DND-41 (cell line): ENCODE measurements at regions not wholly inside any gene's neighbourhood (a gene's known extent, or its start where the extent isn't known, plus 50 kb on each side); places are given as distances from the start of the nearest gene placed in this dataset.

Source experiments
- ATAC-seq: fragments of 200-7000 bp; cut with Tn5 transposase; 3 replicates; pipeline ENCODE4 v1.9.1; 2021; ENCODE audit warnings: low read depth; ENCODE audit not compliant: insufficient read depth
- DNase-seq: peaks from one replicate; pipeline ENCODE4 v3.0.0-alpha.2; 2020
- H2AFZ ChIP-seq: 2 replicates; pipeline ENCODE4 v1.6.0; 2012; ENCODE audit warnings: low read depth, low read length
- H3K27ac ChIP-seq: 2 replicates; pipeline ENCODE4 v1.5.1; 2012; ENCODE audit warnings: low read length, inconsistent platforms
- H3K27me3 ChIP-seq: fragments of 200-600 bp; sonication (generic); 2 replicates; pipeline ENCODE4 v1.6.0; 2012; ENCODE audit warnings: low read length, mild to moderate bottlenecking, inconsistent platforms; ENCODE audit not compliant: insufficient read depth, poor library complexity
- H3K36me3 ChIP-seq: 2 replicates; pipeline ENCODE4 v1.5.1; 2012; ENCODE audit warnings: low read length, inconsistent platforms; ENCODE audit not compliant: insufficient read depth
- H3K4me1 ChIP-seq: 2 replicates; pipeline ENCODE4 v1.5.1; 2012; ENCODE audit warnings: mild to moderate bottlenecking, low read length; ENCODE audit not compliant: insufficient read depth
- H3K4me2 ChIP-seq: 2 replicates; pipeline ENCODE4 v1.6.0; 2012; ENCODE audit warnings: mild to moderate bottlenecking, moderate library complexity, low read length, inconsistent platforms; ENCODE audit not compliant: insufficient read depth
- H3K4me3 ChIP-seq, 2 experiments: fragments of 200-600 bp in 1 of 2; shearing (Covaris generic) in 1 of 2; 2 replicates each; pipeline ENCODE4 v1.5.1; 2012 to 2016; ENCODE audit warnings: inconsistent platforms in 2 of 2, low read length in 2 of 2, mild to moderate bottlenecking in 2 of 2, low read depth in 1 of 2, moderate library complexity in 1 of 2
- H3K79me2 ChIP-seq: 2 replicates; pipeline ENCODE4 v1.6.0; 2012; ENCODE audit warnings: low read length, inconsistent platforms; ENCODE audit not compliant: insufficient read depth
- H3K9ac ChIP-seq: 2 replicates; pipeline ENCODE4 v1.6.0; 2012; ENCODE audit warnings: low read depth, mild to moderate bottlenecking, inconsistent platforms, low read length, moderate library complexity
- H3K9me3 ChIP-seq: 2 replicates; pipeline ENCODE4 v1.5.1; 2012; ENCODE audit warnings: low read length, moderate library complexity, mild to moderate bottlenecking, inconsistent platforms; ENCODE audit not compliant: insufficient read depth, severe bottlenecking
- H4K20me1 ChIP-seq: 2 replicates; pipeline ENCODE4 v1.6.0; 2012; ENCODE audit warnings: low read length; ENCODE audit not compliant: insufficient read depth
- EZH2 ChIP-seq: IDR thresholded peaks from 3 replicates; pipeline ENCODE4 v1.6.1; 2012; ENCODE audit warnings: borderline replicate concordance, low read depth, mild to moderate bottlenecking, moderate library complexity, low read length, inconsistent platforms; ENCODE audit not compliant: severe bottlenecking
- TF ChIP-seq, protein P1 (sequence below): IDR thresholded peaks from 2 replicates; pipeline ENCODE4 v1.5.1; 2012; ENCODE audit warnings: borderline replicate concordance, low read length, moderate library complexity, mild to moderate bottlenecking; ENCODE audit not compliant: poor library complexity, severe bottlenecking; ENCODE audit errors: extremely low read depth

DNA sequence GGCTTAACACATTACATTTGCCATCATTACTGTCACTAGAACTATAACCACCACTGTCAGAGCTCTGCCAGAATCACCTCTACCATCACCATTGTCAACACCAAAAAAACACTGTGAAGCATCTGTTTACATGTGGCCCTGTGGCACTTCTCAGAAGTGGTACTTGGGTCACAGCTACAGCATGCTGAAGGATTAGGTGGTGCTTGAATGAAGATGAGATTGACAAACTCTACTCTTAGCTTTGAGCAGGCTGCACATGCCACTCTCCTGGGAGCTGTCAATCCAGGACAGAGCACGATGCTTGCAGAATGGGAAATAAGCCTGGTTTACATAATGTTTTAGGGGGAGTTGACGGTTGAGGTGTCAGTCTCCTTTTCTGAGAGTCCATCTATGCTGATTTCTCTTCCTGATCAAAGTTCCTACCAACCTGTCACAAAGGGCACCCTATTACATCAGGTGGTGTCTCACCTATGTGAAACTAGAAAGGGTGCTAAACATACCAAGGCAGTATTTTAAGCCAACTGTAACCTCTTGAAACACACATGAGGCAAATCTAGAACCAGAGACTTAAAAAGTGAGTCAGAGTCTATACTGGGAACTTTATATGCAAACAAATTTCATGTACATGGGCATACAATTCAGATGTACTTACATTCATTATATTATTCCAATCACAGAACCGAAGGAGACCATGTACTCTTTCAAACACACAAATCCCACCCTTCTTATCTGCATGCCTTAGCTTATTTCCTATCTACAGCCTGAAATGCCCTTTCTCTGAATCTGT lies 258.7 kb downstream of the EMP1 start:
- no peak for ATAC-seq
- TF ChIP-seq, protein P1, sequence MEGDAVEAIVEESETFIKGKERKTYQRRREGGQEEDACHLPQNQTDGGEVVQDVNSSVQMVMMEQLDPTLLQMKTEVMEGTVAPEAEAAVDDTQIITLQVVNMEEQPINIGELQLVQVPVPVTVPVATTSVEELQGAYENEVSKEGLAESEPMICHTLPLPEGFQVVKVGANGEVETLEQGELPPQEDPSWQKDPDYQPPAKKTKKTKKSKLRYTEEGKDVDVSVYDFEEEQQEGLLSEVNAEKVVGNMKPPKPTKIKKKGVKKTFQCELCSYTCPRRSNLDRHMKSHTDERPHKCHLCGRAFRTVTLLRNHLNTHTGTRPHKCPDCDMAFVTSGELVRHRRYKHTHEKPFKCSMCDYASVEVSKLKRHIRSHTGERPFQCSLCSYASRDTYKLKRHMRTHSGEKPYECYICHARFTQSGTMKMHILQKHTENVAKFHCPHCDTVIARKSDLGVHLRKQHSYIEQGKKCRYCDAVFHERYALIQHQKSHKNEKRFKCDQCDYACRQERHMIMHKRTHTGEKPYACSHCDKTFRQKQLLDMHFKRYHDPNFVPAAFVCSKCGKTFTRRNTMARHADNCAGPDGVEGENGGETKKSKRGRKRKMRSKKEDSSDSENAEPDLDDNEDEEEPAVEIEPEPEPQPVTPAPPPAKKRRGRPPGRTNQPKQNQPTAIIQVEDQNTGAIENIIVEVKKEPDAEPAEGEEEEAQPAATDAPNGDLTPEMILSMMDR: no peak
- no peak for TF ChIP-seq EZH2

GRCh38 chr12:13452955-13453570 lies 256.5 kb downstream of the EMP1 start:
- Histone ChIP-seq H3K9me3 (no peaks in the 10 kb centered on the region), H3K27ac (no peak overlapping the region), H3K9ac (no peak overlapping the region), H2AFZ (no peak overlapping the region), H3K36me3 (no peaks in the 10 kb centered on the region), H3K4me2 (no peak overlapping the region), H3K4me1 (no peaks in the 10 kb centered on the region), H3K27me3 (no peaks in the 10 kb centered on the region), H3K79me2 (no peaks in the 10 kb centered on the region), H3K4me3 (no peak overlapping the region), H4K20me1 (no peaks in the 10 kb centered on the region)
- TF ChIP-seq, protein P1: no peak
- DNase-seq: no peak
- no peak for ATAC-seq

More for the DNA sequence above, 258.7 kb downstream of the EMP1 start:
- Histone ChIP-seq H3K9ac (no peak overlapping the region), H2AFZ (no peak overlapping the region), H3K4me2 (no peak overlapping the region), H3K4me3 (no peak overlapping the region), H3K4me1 (no peaks in the 10 kb centered on the region), H3K9me3 (no peaks in the 10 kb centered on the region), H3K36me3 (no peaks in the 10 kb centered on the region), H4K20me1 (no peaks in the 10 kb centered on the region), H3K27me3 (no peaks in the 10 kb centered on the region), H3K27ac (no peak overlapping the region), H3K79me2 (no peaks in the 10 kb centered on the region)
- no peak for DNase-seq

GRCh38 chr12:13451776-13452175 lies 255.2 kb downstream of the EMP1 start:
- Histone ChIP-seq H3K27me3 (no peaks in the 10 kb centered on the region), H3K4me1 (no peaks in the 10 kb centered on the region), H2AFZ (no peak overlapping the region), H3K9ac (no peak overlapping the region), H3K4me3 (no peak overlapping the region), H3K79me2 (no peaks in the 10 kb centered on the region), H3K4me2 (no peak overlapping the region), H3K27ac (no peak overlapping the region), H3K9me3 (no peaks in the 10 kb centered on the region), H4K20me1 (no peaks in the 10 kb centered on the region), H3K36me3 (no peaks in the 10 kb centered on the region)
- TF ChIP-seq, protein P1: no peak
- TF ChIP-seq EZH2: no peak
- DNase-seq (no peak), ATAC-seq (no peak)
